ENCODE measurements at regions not wholly inside any gene's neighbourhood (a gene's known extent, or its start where the extent isn't known, plus 50 kb on each side); places are given as distances from the start of the nearest gene placed in this dataset.

- ChIA-PET CTCF (no interaction called here), POLR2A (no interaction called here)
- TF ChIP-seq CTCF (IDR thresholded peaks at IDR 0.05; ENCODE audit: control extremely low read depth, extremely low read depth, low read depth, missing control alignments): no peak
- no peak for DNase-seq (ENCODE audit: extremely low spot score)
Observed at GRCh38 chr13:70380809-70381208, 272.6 kb upstream of the KLHL1 start.

- no peak for DNase-seq (ENCODE audit: extremely low spot score)
- CTCF ChIA-PET: no interaction called here
- POLR2A ChIA-PET: no interaction called here
- no peak for TF ChIP-seq CTCF (IDR thresholded peaks at IDR 0.05; ENCODE audit: control extremely low read depth, extremely low read depth, low read depth, missing control alignments)
Observed at GRCh38 chr13:70375718-70376117, 267.5 kb upstream of the KLHL1 start.

- ChIA-PET POLR2A (no interaction called here), CTCF (no interaction called here)
- DNase-seq (ENCODE audit: extremely low spot score): no peak
- TF ChIP-seq CTCF (IDR thresholded peaks at IDR 0.05; ENCODE audit: control extremely low read depth, extremely low read depth, low read depth, missing control alignments): no peak
Observed at GRCh38 chr13:70370924-70371323, 262.7 kb upstream of the KLHL1 start.

GRCh38 chr13:70366720-70367119, 258.5 kb upstream of the KLHL1 start:
- TF ChIP-seq CTCF (IDR thresholded peaks at IDR 0.05; ENCODE audit: control extremely low read depth, extremely low read depth, low read depth, missing control alignments): no peak
- CTCF ChIA-PET: no interaction called here
- DNase-seq (ENCODE audit: extremely low spot score): no peak
- POLR2A ChIA-PET: no interaction called here

- ChIA-PET POLR2A (no interaction called here), CTCF (interaction anchor here (1.0 kb wide), 1 partner anchor 10 kb away, joined by 3 read pairs; no protein-coding TSS in a partner anchor)
- DNase-seq (ENCODE audit: extremely low spot score): no peak
- no peak for TF ChIP-seq CTCF (IDR thresholded peaks at IDR 0.05; ENCODE audit: control extremely low read depth, extremely low read depth, low read depth, missing control alignments)
Observed at GRCh38 chr13:70363991-70364390, 255.7 kb upstream of the KLHL1 start.

GRCh38 chr13:70362820-70363570, 254.7 kb upstream of the KLHL1 start:
- DNase-seq (ENCODE audit: extremely low spot score): no peak
- ChIA-PET POLR2A (no interaction called here), CTCF (interaction anchor here (1.0 kb wide), 2 partner anchors 9 to 36 kb away, joined by 3 to 5 read pairs; no protein-coding TSS in a partner anchor)
- no peak for TF ChIP-seq CTCF (IDR thresholded peaks at IDR 0.05; ENCODE audit: control extremely low read depth, extremely low read depth, low read depth, missing control alignments)

Measured in GM10248 (cell line).